ENCODE measurements at regions not wholly inside any gene's neighbourhood (a gene's known extent, or its start where the extent isn't known, plus 50 kb on each side); places are given as distances from the start of the nearest gene placed in this dataset.

DNA sequence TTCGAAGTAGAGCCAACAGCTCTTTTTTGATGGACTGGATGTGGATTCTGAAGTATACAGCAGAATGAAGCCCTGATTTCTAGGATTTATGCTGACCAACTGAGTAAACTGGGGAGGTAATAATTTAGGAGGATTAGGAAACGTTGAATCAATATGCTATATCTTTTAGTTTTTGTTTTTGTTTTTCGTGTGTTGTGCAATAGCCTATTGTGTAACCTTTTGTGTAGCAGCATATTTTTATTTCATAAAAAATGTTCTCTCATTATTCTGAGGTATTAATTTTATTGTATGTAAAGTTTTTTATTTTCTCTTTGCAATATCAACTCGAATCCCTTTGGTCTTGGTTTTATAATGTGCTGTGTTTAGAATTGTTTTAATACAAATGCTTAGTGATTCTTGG is 902.3 kb downstream of the EFNA5 start:
- H3K36me3 Mint-ChIP-seq, result no peaks in the 10 kb centered on the region
- H3K27me3 Mint-ChIP-seq, result no peaks in the 10 kb centered on the region
- ATAC-seq (ENCODE audit: low read depth), result no peak
- H3K27ac Mint-ChIP-seq, result no peak overlapping the region
- H3K4me3 Mint-ChIP-seq, result no peak overlapping the region
- no peaks in the 10 kb centered on the region for H3K9me3 Mint-ChIP-seq
- H3K4me1 Mint-ChIP-seq, result no peaks in the 10 kb centered on the region
- no peak for DNase-seq (ENCODE audit: low spot score in 2 of 2)

GRCh38 chr5:106766916-106767315 is 903.8 kb downstream of the EFNA5 start:
- Mint-ChIP-seq H3K4me1 (no peaks in the 10 kb centered on the region), H3K4me3 (no peak overlapping the region), H3K36me3 (no peaks in the 10 kb centered on the region), H3K9me3 (peaks cover 3% of the 10 kb centered on the region), H3K27me3 (no peaks in the 10 kb centered on the region), H3K27ac (no peak overlapping the region)
- DNase-seq (ENCODE audit: low spot score in 2 of 2), result no peak
- no peak for ATAC-seq (ENCODE audit: low read depth)

DNA sequence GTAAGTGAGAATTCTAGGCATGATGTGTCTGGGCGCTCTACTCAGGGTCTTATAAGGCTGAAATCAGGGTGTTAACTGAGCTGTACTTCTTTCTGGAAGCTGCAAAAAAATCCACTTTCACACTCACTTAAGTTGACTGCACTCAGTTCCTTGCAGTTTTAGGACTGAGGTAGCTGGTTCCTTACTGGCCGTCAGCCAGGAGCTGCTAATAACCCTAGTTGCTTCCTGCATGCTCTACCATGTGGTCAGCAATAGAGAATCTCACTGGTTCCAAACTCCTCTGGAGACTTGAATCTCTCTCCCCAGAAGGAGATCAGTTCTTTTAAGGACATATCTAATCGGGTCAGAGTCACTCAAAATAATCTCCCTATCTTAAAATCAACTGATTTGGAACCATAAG is 911.2 kb downstream of the EFNA5 start:
- no peak overlapping the region for H3K4me3 Mint-ChIP-seq
- ATAC-seq (ENCODE audit: low read depth) (no peak), DNase-seq (ENCODE audit: low spot score in 2 of 2) (no peak)
- no peaks in the 10 kb centered on the region for H3K27me3 Mint-ChIP-seq
- H3K27ac Mint-ChIP-seq, result no peak overlapping the region
- H3K36me3 Mint-ChIP-seq, result no peaks in the 10 kb centered on the region
- H3K9me3 Mint-ChIP-seq, result peaks cover 4% of the 10 kb centered on the region
- H3K4me1 Mint-ChIP-seq, result no peaks in the 10 kb centered on the region

DNA sequence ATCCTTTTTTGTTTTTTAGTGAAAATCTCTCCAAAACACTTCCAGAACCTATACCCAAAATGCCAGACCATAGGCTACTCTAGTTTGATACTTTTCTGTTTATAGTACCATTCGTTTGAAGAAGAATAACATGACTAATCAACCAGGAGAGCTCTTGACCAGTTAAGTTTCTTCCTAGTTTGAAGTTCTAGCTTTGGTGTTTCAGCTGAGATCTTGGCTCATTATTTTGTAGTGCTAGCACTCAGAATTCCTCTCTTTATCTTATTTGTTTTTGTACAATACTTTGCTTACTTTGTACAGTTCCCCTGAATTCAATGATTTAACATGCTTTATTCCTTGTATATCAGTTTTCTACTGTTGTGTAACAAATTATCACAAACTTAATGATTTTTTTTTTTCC is 911.6 kb downstream of the EFNA5 start:
- DNase-seq (ENCODE audit: low spot score in 2 of 2), result no peak
- no peaks in the 10 kb centered on the region for H3K4me1 Mint-ChIP-seq
- H3K36me3 Mint-ChIP-seq, result no peaks in the 10 kb centered on the region
- H3K27ac Mint-ChIP-seq, result no peak overlapping the region
- H3K9me3 Mint-ChIP-seq, result peaks cover 4% of the 10 kb centered on the region
- no peaks in the 10 kb centered on the region for H3K27me3 Mint-ChIP-seq
- no peak overlapping the region for H3K4me3 Mint-ChIP-seq
- ATAC-seq (ENCODE audit: low read depth), result no peak

- ATAC-seq (ENCODE audit: low read depth), result no peak
- Mint-ChIP-seq H3K4me1 (no peaks in the 10 kb centered on the region), H3K9me3 (peaks cover 4% of the 10 kb centered on the region), H3K4me3 (no peak overlapping the region), H3K27ac (no peak overlapping the region), H3K36me3 (no peaks in the 10 kb centered on the region), H3K27me3 (no peaks in the 10 kb centered on the region)
- no peak for DNase-seq (ENCODE audit: low spot score in 2 of 2)
Measured at GRCh38 chr5:106757672-106758071, 913.1 kb downstream of the EFNA5 start.

- DNase-seq (ENCODE audit: low spot score in 2 of 2) (no peak), ATAC-seq (ENCODE audit: low read depth) (no peak)
- Mint-ChIP-seq H3K27ac (no peak overlapping the region), H3K36me3 (no peaks in the 10 kb centered on the region), H3K9me3 (peaks cover 1% of the 10 kb centered on the region), H3K4me3 (no peak overlapping the region), H3K4me1 (no peaks in the 10 kb centered on the region), H3K27me3 (no peaks in the 10 kb centered on the region)
Measured at GRCh38 chr5:106755789-106756188, 914.9 kb downstream of the EFNA5 start.

DNA sequence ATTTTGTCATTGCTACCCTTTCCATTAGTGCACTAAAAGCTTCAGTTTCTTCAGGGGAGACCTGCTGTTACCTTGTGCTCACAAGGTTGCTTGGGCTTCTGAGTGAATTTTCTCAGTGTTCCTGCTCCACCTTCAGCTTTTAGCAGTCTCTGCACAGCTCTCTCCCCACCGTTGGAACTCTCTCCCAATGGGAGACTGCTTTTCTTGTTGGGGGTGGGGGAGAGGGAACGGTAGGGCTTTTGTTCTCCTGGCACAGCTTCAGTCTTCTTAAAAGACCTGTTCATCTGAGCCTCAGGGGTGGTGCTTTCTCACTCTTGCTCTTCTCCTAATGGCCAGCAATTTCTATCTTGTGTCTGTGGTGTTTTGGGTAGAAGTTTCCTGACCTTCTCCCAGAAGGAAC is 915.7 kb downstream of the EFNA5 start:
- Mint-ChIP-seq H3K27me3 (no peaks in the 10 kb centered on the region), H3K4me3 (no peak overlapping the region), H3K9me3 (peaks cover 1% of the 10 kb centered on the region), H3K36me3 (no peaks in the 10 kb centered on the region), H3K27ac (no peak overlapping the region), H3K4me1 (no peaks in the 10 kb centered on the region)
- no peak for ATAC-seq (ENCODE audit: low read depth)
- no peak for DNase-seq (ENCODE audit: low spot score in 2 of 2)

DNA sequence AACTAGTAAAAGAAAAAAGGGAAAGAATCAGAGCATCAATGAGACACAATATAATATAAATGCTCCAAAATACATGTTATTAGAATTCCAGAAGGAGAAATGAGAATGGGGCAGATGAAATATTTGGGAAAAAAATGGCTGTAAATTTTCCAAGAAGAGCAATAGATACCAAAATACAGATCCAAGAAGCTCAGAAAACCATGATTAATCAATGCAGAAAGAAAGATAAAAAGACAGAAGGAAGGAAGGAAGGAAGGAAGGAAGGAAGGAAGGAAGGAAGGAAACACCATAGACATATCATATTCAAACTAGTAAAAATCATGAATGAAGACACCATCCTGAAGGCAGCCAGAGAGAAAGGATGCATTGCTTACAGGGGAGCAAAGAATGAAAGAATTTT is 920.9 kb downstream of the EFNA5 start:
- H3K9me3 Mint-ChIP-seq, result peaks cover 1% of the 10 kb centered on the region
- H3K27ac Mint-ChIP-seq, result no peak overlapping the region
- DNase-seq (ENCODE audit: low spot score in 2 of 2) (no peak), ATAC-seq (ENCODE audit: low read depth) (no peak)
- no peaks in the 10 kb centered on the region for H3K27me3 Mint-ChIP-seq
- H3K36me3 Mint-ChIP-seq, result no peaks in the 10 kb centered on the region
- no peak overlapping the region for H3K4me3 Mint-ChIP-seq
- H3K4me1 Mint-ChIP-seq, result no peaks in the 10 kb centered on the region

DNA sequence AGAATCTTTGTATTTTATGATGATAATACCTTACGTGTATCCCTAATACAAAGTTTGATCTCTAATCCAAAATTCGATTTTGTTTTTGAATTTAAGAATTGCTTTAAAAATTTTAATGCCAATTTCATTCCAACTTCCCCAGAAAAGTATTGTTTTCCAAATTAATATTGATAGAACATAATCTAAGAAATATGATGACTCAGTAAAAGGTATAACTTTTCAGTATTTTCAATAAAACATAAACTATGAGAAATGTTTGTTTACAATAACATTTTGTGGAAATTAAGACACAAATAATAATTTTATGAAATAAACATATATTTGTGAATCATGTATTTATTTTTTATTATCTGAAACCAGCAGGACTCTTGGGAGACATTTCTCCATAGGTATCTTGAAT is 931.6 kb downstream of the EFNA5 start:
- Mint-ChIP-seq H3K36me3 (no peaks in the 10 kb centered on the region), H3K4me1 (no peaks in the 10 kb centered on the region), H3K27me3 (no peaks in the 10 kb centered on the region), H3K27ac (no peak overlapping the region), H3K9me3 (peaks cover 5% of the 10 kb centered on the region), H3K4me3 (no peak overlapping the region)
- DNase-seq (ENCODE audit: low spot score in 2 of 2) (no peak), ATAC-seq (ENCODE audit: low read depth) (no peak)

DNA sequence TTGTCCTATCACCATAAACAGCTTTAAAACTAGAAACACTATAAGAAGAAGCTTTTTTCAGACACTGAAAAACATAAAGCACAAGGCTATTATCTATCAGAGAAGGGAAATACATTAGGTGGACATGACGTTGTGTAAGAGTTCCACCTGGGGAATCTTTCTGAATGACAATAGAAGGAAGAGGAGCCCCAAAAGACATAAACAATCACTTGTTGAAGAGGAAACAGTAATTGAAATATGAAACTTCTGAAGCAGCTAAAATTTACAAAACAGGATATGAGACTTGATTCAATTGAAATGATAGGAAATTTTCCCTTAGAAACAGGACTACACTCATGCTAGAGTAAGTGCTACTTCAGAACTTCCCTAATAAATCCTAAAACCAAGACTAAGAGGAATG is 933.6 kb downstream of the EFNA5 start:
- DNase-seq (ENCODE audit: low spot score in 2 of 2) (no peak), ATAC-seq (ENCODE audit: low read depth) (no peak)
- H3K4me1 Mint-ChIP-seq, result no peaks in the 10 kb centered on the region
- no peaks in the 10 kb centered on the region for H3K27me3 Mint-ChIP-seq
- H3K36me3 Mint-ChIP-seq, result no peaks in the 10 kb centered on the region
- H3K27ac Mint-ChIP-seq, result no peak overlapping the region
- peaks cover 6% of the 10 kb centered on the region for H3K9me3 Mint-ChIP-seq
- no peak overlapping the region for H3K4me3 Mint-ChIP-seq

DNA sequence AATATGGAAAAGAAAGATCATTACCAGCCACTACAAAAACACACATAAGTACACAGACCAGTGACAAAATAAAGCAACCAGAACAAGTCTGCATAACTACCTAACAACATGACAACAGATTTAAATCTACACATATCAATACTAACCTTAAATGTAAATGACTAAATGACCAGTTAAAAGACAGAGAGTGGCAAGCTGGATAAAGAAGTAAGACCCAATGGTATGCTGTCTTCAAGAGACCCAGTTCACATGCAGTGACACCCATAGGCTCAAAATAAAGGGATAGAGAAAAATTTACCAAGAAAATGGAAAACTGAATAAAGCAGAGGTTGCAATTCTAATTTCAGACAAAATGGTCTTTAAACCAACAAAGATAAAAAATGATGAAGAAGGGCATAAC is 938.1 kb downstream of the EFNA5 start:
- Mint-ChIP-seq H3K27me3 (no peaks in the 10 kb centered on the region), H3K27ac (no peak overlapping the region), H3K9me3 (peaks cover 9% of the 10 kb centered on the region), H3K4me3 (no peak overlapping the region), H3K4me1 (no peaks in the 10 kb centered on the region), H3K36me3 (no peaks in the 10 kb centered on the region)
- ATAC-seq (ENCODE audit: low read depth) (no peak), DNase-seq (ENCODE audit: low spot score in 2 of 2) (no peak)

- Mint-ChIP-seq H3K4me3 (no peak overlapping the region), H3K27me3 (no peaks in the 10 kb centered on the region), H3K36me3 (no peaks in the 10 kb centered on the region), H3K27ac (no peak overlapping the region), H3K9me3 (peaks cover 8% of the 10 kb centered on the region), H3K4me1 (no peaks in the 10 kb centered on the region)
- no peak for DNase-seq (ENCODE audit: low spot score in 2 of 2)
- no peak for ATAC-seq (ENCODE audit: low read depth)
Measured at GRCh38 chr5:106730912-106731311, 939.8 kb downstream of the EFNA5 start.

GRCh38 chr5:106730506-106730905 is 940.2 kb downstream of the EFNA5 start:
- H3K4me1 Mint-ChIP-seq, result no peaks in the 10 kb centered on the region
- ATAC-seq (ENCODE audit: low read depth), result no peak
- no peaks in the 10 kb centered on the region for H3K27me3 Mint-ChIP-seq
- H3K4me3 Mint-ChIP-seq, result no peak overlapping the region
- DNase-seq (ENCODE audit: low spot score in 2 of 2), result no peak
- peaks cover 8% of the 10 kb centered on the region for H3K9me3 Mint-ChIP-seq
- no peak overlapping the region for H3K27ac Mint-ChIP-seq
- no peaks in the 10 kb centered on the region for H3K36me3 Mint-ChIP-seq

DNA sequence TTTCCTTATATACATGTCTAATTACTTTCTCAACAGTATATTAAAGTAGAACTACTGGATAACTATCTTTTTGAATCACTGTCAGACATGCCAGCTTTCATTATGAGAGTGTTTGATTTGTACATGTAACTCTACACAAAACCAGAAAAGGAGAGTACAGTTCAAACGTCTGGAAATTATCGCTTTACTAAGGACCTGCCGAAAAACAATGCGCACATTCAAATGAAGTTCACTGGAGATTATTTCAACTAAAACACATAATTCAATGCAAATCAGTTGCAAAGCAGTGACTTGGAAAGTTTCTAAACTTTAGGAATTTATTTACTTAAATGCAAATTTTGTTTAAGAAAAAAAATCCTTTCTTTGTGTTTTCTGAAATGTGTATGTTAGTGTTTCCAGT is 942.5 kb downstream of the EFNA5 start:
- H3K27me3 Mint-ChIP-seq, result no peaks in the 10 kb centered on the region
- no peak overlapping the region for H3K27ac Mint-ChIP-seq
- H3K4me3 Mint-ChIP-seq, result no peak overlapping the region
- peaks cover 6% of the 10 kb centered on the region for H3K9me3 Mint-ChIP-seq
- H3K36me3 Mint-ChIP-seq, result no peaks in the 10 kb centered on the region
- no peak for ATAC-seq (ENCODE audit: low read depth)
- no peaks in the 10 kb centered on the region for H3K4me1 Mint-ChIP-seq
- no peak for DNase-seq (ENCODE audit: low spot score in 2 of 2)

GRCh38 chr5:106727071-106727470 is 943.7 kb downstream of the EFNA5 start:
- no peak overlapping the region for H3K4me3 Mint-ChIP-seq
- H3K4me1 Mint-ChIP-seq, result no peaks in the 10 kb centered on the region
- ATAC-seq (ENCODE audit: low read depth) (no peak), DNase-seq (ENCODE audit: low spot score in 2 of 2) (no peak)
- H3K27ac Mint-ChIP-seq, result no peak overlapping the region
- H3K9me3 Mint-ChIP-seq, result peaks cover 4% of the 10 kb centered on the region
- H3K36me3 Mint-ChIP-seq, result no peaks in the 10 kb centered on the region
- no peaks in the 10 kb centered on the region for H3K27me3 Mint-ChIP-seq

GRCh38 chr5:106720367-106720766 is 950.4 kb downstream of the EFNA5 start:
- no peak overlapping the region for H3K4me3 Mint-ChIP-seq
- no peak overlapping the region for H3K27ac Mint-ChIP-seq
- DNase-seq (ENCODE audit: low spot score in 2 of 2), result no peak
- ATAC-seq (ENCODE audit: low read depth), result no peak
- no peaks in the 10 kb centered on the region for H3K36me3 Mint-ChIP-seq
- peaks cover 2% of the 10 kb centered on the region for H3K9me3 Mint-ChIP-seq
- no peaks in the 10 kb centered on the region for H3K4me1 Mint-ChIP-seq
- H3K27me3 Mint-ChIP-seq, result no peaks in the 10 kb centered on the region
